Stimulated activated CD8-positive, alpha-beta memory T cell treated with anti-CD3 and anti-CD28 coated beads, Interleukin-7, amount 100 ng/mL, for 4 hours (primary cell): ENCODE measurements at regions not wholly inside any gene's neighbourhood (a gene's known extent, or its start where the extent isn't known, plus 50 kb on each side); places are given as distances from the start of the nearest gene placed in this dataset.

Experiments
- DNase-seq, 2 donors: peaks; one replicate each; pipeline ENCODE4 v3.0.0-alpha.2; 2020; ENCODE audit warnings: low read depth in 2 of 2

DNA sequence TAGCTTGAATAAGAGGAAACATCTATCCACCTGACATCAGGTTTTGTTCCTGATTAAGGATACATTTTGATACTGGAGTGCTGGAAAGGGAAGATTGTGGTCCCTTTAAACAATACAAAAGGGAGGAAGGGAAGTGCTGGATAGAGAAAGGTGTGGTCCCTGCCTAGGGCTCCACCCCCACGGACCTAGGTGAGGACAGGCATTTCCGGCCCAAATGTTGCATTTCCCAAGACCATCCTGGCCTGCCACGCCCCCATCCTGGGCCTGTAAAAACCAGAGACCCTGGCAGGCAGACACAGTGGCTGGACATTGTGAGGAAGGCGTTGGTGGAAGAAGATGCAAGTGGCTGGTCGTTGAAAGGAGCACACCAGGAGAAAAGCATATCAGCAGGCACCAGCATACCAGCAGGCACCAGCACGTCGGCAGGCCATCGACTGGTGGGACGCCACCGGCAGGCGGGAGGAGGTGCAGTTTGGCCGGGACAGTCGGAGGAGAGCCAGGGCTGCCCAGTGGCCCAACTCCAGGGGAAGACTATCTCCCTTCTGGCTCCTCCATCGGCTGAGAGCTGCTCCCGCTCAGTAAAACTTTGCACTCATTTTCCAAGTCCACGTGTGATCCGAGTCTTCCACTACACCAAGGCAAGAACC, 53.2 kb upstream of the AMN1 start:
- DNase-seq, result no peak

DNA sequence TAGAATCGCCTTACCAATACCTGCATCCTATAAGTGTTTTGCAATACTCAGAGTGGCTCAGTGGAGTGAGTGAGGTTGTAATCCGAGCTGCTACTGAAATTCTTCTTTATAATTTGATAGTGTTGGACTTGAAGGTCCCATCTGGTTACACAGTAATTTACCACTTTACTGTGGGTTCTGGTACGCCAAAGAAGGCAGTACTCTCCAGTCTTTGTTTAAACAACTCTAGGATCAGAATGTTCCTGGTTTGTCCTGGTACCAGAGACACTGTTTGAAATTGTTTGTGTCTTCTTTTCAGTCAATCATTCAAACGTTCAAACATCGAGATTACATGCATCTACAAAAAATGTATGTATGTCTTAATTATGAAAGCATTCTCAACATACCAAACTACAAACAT, 51.3 kb upstream of the AMN1 start:
- DNase-seq, result no peak

DNA sequence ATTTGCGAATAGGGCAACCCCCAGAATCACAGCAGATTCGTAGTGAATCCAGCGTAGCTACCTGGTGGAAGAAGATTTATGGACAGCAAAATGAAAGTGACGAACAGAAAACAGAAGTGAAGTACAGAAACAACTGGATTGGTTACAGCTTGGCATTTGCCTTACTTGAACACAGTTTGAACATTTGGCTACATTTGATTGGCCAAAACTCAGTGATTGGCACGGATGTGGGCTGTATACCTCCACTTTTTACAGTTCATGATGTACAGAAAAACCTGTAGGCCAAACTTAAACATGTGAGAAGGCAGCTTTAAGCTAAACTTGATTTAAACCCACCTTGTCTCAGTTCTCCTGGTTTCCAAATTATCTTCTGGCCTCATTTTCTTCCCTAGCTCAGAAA, 49.9 kb upstream of the AMN1 start:
- DNase-seq, result no peak
